ENCODE measurements at regions not wholly inside any gene's neighbourhood (a gene's known extent, or its start where the extent isn't known, plus 50 kb on each side); places are given as distances from the start of the nearest gene placed in this dataset.

GRCh38 chr10:55668326-55668922 is 692.6 kb downstream of the ZWINT start:
- ChIA-PET POLR2A (no interaction called here), CTCF (no interaction called here)
- DNase-seq (ENCODE audit: low read depth, low spot score), result no peak
- H3K4me3 ChIP-seq (ENCODE audit: low read depth, low read length), result no peak overlapping the region
- TF ChIP-seq, protein P1, sequence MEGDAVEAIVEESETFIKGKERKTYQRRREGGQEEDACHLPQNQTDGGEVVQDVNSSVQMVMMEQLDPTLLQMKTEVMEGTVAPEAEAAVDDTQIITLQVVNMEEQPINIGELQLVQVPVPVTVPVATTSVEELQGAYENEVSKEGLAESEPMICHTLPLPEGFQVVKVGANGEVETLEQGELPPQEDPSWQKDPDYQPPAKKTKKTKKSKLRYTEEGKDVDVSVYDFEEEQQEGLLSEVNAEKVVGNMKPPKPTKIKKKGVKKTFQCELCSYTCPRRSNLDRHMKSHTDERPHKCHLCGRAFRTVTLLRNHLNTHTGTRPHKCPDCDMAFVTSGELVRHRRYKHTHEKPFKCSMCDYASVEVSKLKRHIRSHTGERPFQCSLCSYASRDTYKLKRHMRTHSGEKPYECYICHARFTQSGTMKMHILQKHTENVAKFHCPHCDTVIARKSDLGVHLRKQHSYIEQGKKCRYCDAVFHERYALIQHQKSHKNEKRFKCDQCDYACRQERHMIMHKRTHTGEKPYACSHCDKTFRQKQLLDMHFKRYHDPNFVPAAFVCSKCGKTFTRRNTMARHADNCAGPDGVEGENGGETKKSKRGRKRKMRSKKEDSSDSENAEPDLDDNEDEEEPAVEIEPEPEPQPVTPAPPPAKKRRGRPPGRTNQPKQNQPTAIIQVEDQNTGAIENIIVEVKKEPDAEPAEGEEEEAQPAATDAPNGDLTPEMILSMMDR (IDR thresholded peaks at IDR 0.05; ENCODE audit: insufficient read depth, low read length, missing control alignments), result no peak

DNA sequence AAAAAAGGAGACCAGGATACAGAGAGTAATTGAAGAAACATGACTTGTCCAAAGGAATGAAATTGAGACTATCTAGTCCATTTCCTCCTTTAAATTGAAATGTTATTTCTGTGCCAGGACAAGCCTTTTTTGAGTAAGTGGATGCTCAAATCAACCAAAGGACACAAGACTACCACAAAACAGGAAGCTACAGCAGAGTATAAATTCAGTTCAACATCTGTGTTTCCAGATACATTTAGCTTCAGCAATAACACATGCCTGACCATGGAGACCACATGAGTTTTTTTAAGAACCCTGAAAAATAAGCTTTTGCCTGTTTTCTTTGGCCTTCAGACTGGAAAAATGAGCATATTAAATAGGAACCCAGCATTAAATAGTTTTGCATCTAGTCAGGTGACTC is 707.5 kb downstream of the ZWINT start:
- CTCF ChIA-PET, result no interaction called here
- TF ChIP-seq, protein P1 (IDR thresholded peaks at IDR 0.05; ENCODE audit: insufficient read depth, low read length, missing control alignments), result no peak

GRCh38 chr10:55641601-55642000 is 719.5 kb downstream of the ZWINT start:
- TF ChIP-seq, protein P1 (IDR thresholded peaks at IDR 0.05; ENCODE audit: insufficient read depth, low read length, missing control alignments), result no peak
- ChIA-PET POLR2A (no interaction called here), CTCF (no interaction called here)
- no peak overlapping the region for H3K4me3 ChIP-seq (ENCODE audit: low read depth, low read length)
- no peak for DNase-seq (ENCODE audit: low read depth, low spot score)

More for the DNA sequence above, 707.5 kb downstream of the ZWINT start:
- DNase-seq (ENCODE audit: low read depth, low spot score), result no peak
- POLR2A ChIA-PET, result no interaction called here
- H3K4me3 ChIP-seq (ENCODE audit: low read depth, low read length), result no peak overlapping the region

DNA sequence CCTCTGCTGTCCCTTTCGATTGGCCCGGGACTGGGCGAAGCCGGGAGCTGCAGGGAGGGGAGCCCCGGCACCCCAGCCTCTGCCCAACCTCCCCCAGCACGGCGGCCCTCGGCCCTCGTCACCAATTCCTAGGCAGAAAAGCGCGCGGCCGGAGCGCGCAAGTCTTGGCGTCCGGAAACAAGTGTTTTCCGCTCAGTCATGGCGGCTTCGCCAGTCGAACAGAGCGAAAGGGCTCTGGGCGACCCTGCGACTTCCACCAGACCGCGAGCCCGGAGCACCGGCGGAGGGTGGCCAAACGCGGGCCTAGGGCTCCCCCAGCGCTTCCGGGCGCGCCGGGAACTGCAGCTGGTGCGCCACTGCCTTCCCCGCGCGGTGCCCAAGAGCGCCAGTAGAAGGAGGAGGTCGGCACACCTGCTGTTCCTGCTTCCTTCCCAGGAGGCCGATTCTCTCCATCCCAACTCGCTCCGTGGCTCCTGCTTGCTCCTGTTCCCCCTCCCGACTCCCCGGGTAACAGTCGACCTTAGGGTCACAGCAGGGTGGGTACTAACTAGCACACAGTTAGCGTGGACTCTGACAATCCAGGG is 729.9 kb downstream of the ZWINT start:
- DNase-seq (ENCODE audit: low read depth, low spot score), result no peak
- no peak overlapping the region; the same call in 1 of the 2 replicates for H3K4me3 ChIP-seq (ENCODE audit: low read depth, low read length)
- TF ChIP-seq, protein P1 (IDR thresholded peaks at IDR 0.05; ENCODE audit: insufficient read depth, low read length, missing control alignments), result peak; percentile 38
- POLR2A ChIA-PET, result no interaction called here
- CTCF ChIA-PET, result no interaction called here

DNA sequence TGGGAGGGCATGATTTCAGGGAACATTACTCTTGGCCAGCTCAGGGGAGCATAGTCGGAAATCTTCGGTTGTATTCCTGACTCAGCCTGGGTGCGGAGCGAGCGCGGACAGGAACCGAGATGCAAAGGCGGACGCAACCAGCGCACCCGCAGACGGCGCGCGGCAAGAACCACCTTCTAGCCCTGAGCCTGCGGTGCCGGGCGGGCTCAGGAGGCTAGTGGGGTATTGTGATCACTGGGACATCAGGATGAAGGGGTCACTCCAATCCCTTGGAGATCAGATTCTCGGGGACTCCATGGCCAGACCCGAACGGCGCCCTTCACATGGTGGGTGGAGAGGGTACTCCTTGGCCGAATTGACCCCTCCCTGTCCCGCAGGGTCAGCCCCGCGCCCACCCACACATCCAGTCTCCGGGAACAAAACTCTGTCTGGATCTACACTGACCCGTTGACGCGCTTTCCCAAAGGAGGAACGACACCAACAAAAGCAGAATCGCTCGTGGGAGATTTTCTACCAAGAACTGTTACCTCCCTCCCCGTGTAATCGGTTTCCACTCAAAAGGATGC is 730.5 kb downstream of the ZWINT start:
- no peak for DNase-seq (ENCODE audit: low read depth, low spot score)
- H3K4me3 ChIP-seq (ENCODE audit: low read depth, low read length), result no peak overlapping the region
- TF ChIP-seq, protein P1 (IDR thresholded peaks at IDR 0.05; ENCODE audit: insufficient read depth, low read length, missing control alignments), result no peak
- POLR2A ChIA-PET, result no interaction called here
- CTCF ChIA-PET, result no interaction called here

- ChIA-PET CTCF (no interaction called here), POLR2A (no interaction called here)
- DNase-seq (ENCODE audit: low read depth, low spot score), result no peak
- TF ChIP-seq, protein P1 (IDR thresholded peaks at IDR 0.05; ENCODE audit: insufficient read depth, low read length, missing control alignments), result peak; percentile 36
- H3K4me3 ChIP-seq (ENCODE audit: low read depth, low read length), result no peak overlapping the region
These were observed 731.1 kb downstream of the ZWINT start for GRCh38 chr10:55629793-55630490.

Measured in AG04449 (cell line).